COLO668 (cell line): ENCODE measurements at regions not wholly inside any gene's neighbourhood (a gene's known extent, or its start where the extent isn't known, plus 50 kb on each side); places are given as distances from the start of the nearest gene placed in this dataset.
A peak's percentile ranks its signal among the peaks of the same experiment; 100 is the strongest.
"Not testable (repeated sequence)": the region's sequence is repeated elsewhere in the genome, so short reads cannot be mapped to it uniquely, and the experiment has no call there.

Source experiments
- DNase-seq: peaks from one replicate; lab custom pipeline; 2025; ENCODE audit not compliant: unreplicated experiment; lab: John Stamatoyannopoulos, UW

DNA sequence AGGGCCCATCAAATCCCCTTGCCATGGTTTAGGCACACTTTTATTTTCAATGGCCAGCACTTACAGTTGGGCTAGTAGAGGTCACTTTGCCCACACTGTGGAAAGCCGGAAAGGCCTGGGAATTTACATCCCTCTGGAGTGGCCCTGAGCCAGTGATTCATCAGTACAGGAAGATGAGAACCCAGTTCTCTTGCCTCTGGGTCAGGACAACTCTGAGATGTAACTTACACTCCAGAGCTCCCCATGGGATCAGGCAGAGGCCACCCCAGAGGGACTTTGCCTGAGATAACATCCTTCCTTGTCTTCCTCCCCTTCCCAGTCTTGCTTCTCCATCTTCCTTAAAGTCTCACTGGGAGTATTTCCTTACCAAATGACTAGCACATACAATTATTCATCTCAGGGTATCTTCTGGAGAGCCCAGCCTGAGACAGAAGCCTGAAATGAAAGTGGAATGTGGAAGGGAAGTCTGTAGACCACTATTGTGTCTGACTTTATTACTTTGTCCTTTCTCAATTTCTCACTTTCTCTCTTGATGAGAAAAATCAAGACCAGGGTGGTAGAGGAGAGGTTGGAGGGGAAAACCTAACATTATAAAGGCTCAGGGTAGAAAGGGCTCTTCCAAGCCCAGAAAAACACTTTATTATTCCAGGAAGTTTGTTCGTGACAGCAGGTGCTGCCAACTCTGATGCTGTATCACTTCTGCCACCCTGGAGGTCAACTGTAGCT lies 220.8 kb downstream of the ZNF621 start:
- DNase-seq = no peak

GRCh38 chr3:40751666-40752065 lies 226.9 kb downstream of the ZNF621 start:
- DNase-seq = no peak

DNA sequence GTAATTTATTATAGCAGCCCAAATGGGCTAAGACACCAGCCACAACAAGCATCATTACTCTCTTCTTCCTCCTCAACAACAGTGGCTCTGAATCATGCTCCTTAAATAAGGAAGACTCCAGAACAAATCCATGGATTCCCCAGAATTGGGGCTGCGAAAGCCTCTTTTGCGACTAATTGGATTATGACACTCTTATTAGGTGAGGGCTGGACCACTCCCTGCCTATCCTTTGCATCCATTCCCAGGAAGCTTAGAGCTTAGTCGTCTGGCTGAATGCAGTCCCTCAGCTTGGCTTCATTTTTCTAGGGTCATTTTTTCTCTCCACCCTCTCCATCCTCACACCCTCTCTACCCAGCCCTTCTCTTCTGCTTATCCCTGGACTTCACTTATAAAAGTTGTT lies 227.7 kb downstream of the ZNF621 start:
- DNase-seq = no peak

- DNase-seq = no peak
Measured at GRCh38 chr3:40753291-40753770, 228.6 kb downstream of the ZNF621 start.

DNA sequence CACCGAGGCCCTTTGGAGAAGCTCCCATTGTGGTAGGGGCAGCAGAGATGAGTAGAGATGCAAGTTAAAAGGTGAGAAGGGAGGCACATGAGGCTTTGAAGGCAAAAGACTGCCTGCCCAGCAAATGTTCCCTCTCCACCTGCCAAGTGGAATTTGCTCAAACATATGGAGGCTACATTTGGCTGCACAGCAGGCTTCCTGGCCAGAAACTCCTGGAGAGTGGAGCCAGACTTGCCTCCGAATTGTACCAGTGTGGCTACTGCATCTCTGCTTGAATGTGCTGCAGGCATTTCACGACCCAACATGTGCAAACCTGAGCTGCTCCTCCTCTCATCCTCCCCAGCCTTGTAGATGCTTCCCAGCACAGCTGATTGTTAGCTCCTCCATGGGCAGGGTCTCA lies 229.2 kb downstream of the ZNF621 start:
- no peak for DNase-seq

- DNase-seq = no peak
Measured at GRCh38 chr3:40754994-40755393, 230.2 kb downstream of the ZNF621 start.

GRCh38 chr3:40756500-40756899 lies 231.7 kb downstream of the ZNF621 start:
- DNase-seq = no peak

GRCh38 chr3:40762771-40763170 lies 238.0 kb downstream of the ZNF621 start:
- DNase-seq = not testable (repeated sequence)

GRCh38 chr3:40763807-40764206 lies 239.0 kb downstream of the ZNF621 start:
- no peak for DNase-seq

- no peak for DNase-seq
Measured at GRCh38 chr3:40764747-40765146, 240.0 kb downstream of the ZNF621 start.

DNA sequence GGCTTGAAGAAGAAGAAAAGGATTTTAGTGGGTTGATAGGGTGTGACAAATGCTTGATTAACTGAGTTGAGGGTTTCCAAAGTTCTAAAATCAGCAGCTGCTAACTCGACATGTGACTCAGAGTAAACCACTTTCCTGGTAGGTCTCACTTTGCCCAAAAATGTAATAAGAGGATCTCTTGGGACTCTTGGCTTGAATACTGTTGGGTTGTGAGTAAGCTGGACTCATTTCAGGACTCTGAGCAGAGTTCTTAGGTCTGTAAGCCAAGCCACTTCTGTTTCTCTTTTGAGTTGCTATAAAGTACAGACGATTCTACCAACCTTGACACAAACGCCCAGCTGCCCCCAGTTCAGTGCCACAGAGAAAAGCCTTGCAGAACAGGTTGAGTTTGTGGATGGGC lies 241.1 kb downstream of the ZNF621 start:
- no peak for DNase-seq

GRCh38 chr3:40766396-40766795 lies 241.6 kb downstream of the ZNF621 start:
- no peak for DNase-seq

- DNase-seq = no peak
Measured at GRCh38 chr3:40768046-40768445, 243.3 kb downstream of the ZNF621 start.

DNA sequence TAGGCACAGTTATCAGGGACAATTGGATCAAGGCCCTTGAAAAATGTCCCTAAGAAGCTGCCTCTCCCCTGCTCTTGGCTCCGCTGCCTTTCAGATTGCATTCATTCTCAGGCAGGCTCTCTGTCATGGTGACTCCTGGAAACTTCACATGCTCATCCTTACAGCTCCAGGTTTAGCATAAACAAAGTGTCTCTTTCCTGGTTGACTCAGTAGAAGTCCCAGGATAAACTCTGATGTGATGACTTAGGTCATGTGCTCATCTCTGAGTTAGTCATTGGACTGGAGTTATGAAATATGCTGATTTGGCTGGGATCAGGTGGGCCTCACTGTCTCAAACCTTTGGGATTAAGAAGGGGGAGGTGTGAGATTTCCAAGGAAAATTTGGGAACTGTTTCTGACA lies 243.8 kb downstream of the ZNF621 start:
- DNase-seq = no peak

GRCh38 chr3:40770061-40770460 lies 245.3 kb downstream of the ZNF621 start:
- no peak for DNase-seq

GRCh38 chr3:40771112-40771511 lies 246.4 kb downstream of the ZNF621 start:
- DNase-seq = no peak

GRCh38 chr3:40779039-40779438 lies 254.3 kb downstream of the ZNF621 start:
- DNase-seq = no peak

GRCh38 chr3:40780291-40780924 lies 255.6 kb downstream of the ZNF621 start:
- peak; percentile 74 for DNase-seq

DNA sequence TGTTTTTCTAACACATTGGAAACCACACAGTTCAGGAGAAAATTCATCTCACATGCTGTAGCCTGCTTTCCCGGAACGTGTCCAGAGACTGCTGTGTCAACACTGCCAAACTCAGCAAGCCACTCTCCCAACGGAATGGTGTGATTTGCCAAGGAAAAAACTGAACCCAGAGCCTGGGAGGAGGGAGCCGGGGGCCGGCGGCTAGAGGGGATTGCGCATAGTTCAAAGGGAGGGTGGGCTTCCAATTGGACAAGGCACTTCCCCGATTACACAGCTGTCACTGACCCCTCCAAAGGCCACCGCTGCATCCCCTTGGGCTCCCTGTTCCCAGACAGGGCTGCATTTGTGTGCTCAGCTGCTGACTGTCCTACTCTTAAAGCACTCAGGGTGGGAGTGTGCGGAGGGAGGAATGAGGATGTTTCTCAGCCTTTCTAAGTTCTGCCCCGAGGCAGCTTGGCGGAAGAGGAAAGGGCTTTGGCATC lies 256.2 kb downstream of the ZNF621 start:
- peak; percentile 65 for DNase-seq

DNA sequence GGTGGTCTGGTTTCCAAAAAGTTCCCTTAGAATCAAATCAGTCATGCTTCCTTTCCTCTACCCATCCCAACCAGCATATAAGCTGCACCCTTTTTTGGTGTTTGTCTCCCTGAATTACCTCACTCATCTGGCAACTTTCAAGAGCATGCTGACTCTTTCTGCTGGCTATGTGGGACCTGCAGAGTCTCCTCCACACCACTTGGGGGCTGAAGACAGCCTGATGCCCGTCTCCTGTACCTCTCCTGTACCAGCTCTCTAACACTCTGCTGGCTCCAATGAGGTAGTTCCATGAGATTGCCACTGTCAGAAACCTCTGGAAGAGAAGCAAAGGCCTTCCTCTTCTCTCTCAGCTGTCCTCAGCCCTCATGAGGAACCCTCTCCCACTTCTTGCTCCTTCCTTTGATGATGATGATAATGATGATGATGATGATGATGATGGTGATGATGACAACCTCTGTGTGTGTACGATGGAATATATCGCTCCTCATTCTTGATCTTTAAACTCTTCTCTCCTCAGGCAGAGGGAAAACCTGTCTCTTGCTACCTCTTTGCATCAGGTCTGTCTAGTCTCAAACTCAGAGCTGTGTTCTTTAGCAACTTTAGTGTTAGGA lies 257.5 kb downstream of the ZNF621 start:
- no peak for DNase-seq

DNA sequence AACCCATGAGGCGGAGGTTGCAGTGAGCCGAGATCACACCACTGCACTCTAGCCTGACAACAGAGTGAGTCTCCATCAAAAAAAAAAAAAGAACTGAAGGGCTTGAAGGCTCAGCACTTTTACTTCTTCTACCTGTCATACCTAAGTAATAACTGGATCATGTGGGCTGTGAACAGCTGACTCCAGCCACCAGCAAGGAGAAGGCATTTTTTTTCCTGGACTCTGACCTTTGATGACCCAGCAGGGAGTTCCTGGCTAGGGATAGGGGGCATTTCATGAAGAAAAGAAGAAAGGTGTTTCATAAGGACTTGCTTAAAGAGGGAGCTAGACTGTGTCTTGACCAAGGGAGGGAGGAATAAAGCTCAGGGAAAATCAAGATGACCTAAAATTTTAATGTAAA lies 266.0 kb downstream of the ZNF621 start:
- DNase-seq = no peak

DNA sequence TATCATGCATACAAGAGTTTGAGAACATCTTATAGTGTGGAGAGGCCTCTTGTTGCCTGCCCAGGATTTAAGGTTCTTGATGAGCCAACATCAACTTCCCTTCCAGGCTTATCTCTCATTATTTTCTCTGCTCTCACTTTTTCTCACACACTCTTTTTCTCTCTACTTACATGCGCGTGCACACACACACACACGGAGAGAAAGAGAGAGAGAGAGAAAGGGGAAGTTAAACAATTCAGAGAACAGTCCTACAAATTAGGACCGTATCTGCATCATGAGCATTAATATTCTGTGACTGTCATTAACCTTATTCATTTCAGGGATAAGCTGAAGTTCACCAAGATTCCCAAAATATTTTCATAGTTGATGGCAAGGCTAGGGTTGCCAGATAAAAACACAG lies 269.0 kb downstream of the ZNF621 start:
- DNase-seq = no peak
